ENCODE measurements at regions not wholly inside any gene's neighbourhood (a gene's known extent, or its start where the extent isn't known, plus 50 kb on each side); places are given as distances from the start of the nearest gene placed in this dataset.
"Not testable (repeated sequence)": the region's sequence is repeated elsewhere in the genome, so short reads cannot be mapped to it uniquely, and the experiment has no call there.

DNA sequence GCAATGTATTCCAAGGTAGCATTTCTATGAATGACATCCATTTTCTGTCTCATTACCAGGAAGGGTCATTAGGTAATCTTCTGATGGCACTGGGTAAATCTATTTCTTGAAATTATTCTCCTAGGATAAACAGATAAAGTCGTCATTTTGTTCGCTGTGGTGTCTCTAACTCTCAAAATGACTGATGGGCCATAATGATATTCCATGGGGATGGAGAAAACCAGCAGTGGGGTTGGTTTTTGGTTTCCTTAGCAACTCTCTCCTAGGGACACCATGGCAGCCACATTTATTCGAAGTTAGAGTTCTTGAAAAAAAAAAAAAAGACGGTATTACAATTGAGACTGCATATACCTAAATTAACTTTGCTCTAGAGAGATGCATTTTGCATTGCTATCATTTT is 231.3 kb upstream of the SLCO3A1 start:
- DNase-seq (ENCODE audit: low read depth), result no peak

DNA sequence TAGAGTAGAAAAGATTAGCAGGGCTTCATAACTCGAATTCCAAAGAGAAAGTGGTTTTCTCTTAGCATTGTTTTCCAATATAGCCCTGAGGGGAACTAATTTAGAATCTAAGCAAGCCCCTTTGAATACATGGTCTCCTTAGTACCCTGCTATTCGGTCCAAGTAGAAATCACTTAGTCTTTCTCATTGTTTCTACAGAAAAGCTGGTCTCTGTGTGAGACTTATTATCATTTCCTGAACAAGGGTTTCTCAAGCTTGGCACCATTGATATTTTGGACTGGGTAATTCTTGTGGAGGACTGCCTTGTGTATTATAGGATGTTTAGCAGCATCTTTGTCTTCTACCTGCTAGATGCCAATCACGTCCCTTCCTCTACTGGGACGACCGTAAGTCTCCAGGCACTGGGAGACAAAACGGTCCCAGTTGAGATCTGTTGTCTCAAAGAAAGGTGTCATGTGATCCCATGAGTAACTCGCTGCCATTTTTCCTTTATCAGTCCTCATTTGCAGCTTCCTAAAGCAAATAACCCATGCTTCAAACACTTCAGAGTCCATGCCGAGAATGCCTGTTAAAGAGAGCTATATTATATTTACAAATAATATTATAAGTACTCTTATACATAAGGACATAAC is 230.7 kb upstream of the SLCO3A1 start:
- no peak for DNase-seq (ENCODE audit: low read depth)

DNA sequence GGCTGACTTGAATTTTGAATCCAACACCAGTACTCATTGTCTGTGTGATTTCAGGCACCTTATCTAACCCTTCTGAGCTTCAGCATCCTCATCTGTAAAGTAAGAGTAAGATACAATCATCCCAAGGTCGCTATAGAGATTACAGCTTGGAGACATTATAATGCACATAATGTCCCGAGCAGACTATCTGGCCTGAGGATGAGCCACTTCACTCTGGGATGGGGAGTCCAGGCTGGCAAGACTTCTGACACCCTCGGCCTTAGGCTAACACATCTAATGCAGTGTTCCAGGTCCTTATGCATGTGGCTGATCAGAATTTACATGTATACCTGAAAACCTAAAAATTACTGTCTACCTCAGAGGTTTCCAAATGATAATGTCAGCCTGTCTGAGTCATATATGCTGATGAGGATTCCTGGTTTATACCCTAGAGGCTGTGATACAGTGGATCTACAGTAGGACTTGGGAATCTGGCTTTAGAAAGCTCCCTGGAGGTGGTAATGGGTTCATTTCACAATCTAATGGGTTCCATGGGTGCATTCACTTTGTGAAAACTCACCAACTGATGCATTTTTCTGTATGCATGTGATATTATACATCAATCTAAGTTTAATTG is 229.0 kb upstream of the SLCO3A1 start:
- no peak for DNase-seq (ENCODE audit: low read depth)

DNA sequence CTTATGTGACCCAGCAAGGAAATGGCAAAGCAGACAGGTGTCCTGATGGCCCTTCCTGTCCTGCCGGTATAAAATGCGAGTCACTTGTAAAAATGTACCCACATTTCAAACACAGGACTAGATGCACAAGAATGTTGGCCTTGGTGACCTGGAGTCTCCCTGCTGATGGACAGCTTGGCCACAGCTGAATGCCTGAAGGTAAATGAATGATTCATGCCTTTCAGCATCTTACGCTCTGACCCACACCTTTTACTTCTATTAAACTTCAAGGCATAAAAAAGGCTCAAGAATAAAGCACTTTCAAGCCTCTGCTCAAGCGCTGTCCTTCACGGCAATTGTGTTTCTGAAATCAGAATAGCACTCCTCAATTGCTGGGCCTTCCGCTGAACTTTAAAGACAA is 228.0 kb upstream of the SLCO3A1 start:
- DNase-seq (ENCODE audit: low read depth), result no peak

DNA sequence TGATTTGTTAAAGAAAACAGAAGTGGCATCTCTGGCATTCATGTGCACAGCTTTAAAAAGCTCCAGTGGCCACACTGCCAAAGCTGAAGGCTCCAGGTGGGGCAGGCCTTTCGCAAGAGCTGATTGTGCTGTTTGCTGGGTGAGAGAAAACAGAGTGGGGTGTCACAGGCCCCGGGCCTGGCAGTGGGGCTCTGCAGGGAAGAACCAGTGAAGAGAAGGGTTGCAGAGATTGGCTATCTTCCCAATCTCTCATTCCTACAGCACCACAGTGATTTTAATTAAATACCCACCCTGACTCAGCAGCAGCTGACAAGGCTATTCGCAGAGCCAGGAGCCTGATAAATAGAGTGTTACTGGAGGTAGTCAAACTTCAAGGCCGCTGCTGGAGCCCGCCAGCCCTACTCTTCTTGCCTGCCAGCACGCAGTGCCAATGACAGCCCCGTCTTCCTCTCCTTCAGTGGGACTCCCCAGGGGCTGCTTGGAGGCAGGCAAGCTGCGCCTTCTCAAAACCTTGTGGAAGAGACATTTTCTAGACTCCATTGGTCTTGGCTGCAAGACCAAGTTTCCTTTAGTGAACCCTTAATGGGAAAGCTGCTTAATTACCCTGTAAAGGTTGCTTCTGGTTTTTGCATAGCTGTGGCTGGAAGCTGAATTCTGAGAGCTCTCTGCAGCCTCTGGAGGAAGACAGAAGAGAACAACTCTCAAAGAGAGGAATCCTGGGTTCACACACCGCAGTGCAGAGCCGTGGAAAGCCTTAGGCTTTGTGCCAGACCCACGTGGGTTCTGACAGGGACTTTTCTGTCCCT is 225.8 kb upstream of the SLCO3A1 start:
- no peak for DNase-seq (ENCODE audit: low read depth)

DNA sequence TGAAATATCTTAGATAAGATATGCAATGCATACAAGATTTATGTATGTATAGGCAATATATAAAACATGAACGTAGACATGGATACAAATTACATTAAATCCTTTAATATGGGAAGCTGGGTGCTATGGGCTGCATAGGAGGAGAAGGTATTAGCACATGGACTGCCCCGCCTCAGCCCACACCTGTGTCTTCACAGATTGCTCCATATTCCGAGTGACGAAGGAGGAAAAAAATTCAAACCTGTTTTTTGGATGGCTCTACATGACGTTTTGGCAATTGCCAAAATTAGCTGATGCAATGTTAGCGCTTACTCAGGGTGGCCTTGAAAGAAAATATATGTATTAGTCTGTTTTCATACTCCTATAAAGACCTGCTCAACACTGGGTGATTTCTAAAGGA is 223.4 kb upstream of the SLCO3A1 start:
- DNase-seq (ENCODE audit: low read depth), result no peak

DNA sequence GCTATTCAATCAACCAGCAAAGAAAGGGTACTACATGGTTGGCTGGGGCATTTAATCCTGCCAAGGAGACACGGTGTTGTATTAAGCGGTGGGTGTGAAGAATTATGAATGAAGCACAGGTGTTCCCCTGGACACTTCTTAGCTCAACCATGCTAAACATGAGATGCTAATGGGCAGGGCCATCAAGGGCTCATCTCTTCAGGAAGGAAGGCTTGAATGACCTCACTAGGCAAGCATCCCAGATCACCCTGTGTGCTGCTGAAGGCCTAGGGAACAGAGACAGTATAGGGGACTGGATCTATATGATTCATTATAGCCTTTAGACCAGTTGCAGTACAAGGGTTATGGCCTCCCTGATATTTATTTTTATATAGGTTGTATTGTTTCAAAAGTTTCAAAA is 221.3 kb upstream of the SLCO3A1 start:
- no peak for DNase-seq (ENCODE audit: low read depth)

DNA sequence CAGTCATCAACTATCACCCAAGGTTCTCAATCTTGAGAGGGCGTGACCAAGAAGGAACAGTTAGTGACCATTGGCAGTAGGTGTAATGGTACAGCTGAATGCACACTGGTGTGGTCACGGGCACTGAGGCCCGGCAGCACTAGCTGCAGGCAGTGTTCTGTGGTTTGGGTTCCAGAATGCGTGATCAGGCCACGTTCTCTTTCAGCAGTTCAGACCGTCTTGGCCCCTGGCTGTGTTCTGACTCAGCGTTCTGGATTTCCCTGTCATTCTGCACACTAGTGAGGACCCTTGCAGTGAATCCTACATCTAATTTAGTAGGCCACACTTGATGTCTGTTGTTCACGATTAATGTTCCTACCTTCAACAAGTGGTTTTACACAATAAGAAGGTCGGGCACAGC is 220.5 kb upstream of the SLCO3A1 start:
- DNase-seq (ENCODE audit: low read depth), result no peak

DNA sequence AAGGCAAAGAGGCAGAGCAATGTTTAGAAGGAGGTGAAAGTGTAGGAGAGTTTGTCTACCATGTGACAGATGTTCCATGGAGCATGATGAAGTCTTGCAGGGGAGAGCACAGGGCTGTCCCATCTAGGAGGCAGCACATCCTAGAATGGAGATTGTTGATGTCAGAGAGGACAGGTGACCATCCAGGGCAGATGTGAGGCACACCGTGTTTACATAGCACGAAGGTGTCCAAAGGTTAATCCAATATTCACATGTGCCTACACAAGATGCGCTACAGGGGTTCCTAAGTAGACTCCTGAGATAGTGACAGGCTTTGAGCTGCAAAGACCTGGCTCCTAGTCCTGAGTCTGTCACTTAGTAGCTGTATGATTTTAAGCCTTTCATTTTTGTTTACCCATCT is 219.3 kb upstream of the SLCO3A1 start:
- DNase-seq (ENCODE audit: low read depth), result no peak

DNA sequence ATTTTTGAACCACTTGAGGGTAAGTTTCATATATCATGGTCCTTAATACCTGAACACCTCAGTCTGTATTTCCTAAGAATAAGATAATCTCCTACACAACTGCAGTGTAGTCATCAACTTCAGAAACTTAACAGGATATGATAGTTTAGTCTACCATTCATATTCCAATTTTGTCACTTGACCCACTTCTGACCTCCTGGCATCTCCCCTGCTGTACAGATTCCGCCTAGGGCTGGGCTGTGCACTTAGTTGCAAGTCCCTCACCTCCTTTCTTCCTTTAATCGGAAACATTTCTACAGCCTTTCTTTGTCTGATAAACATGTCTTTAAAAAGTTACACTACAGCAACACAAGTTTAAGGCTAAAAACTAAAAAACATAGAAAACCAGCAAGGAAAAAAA is 218.4 kb upstream of the SLCO3A1 start:
- no peak for DNase-seq (ENCODE audit: low read depth)

DNA sequence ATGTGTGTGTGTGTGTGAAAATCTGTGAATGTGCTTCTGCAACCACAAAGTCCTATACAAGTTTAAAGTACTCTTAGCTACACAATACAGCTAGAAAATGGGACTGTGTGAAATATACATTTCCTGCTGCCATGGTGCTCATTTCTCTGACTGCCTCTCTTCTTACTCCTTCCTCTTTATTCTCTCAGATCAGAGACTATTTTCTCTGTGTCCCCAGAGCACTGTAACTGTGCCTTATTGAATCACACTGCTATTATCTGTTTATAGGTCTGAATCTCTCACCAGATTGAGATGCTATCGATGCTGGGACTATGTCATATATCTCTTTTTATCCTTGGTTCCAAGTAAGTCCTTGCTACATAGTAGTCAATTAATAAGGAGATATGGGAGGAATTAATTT is 217.9 kb upstream of the SLCO3A1 start:
- no peak for DNase-seq (ENCODE audit: low read depth)

DNA sequence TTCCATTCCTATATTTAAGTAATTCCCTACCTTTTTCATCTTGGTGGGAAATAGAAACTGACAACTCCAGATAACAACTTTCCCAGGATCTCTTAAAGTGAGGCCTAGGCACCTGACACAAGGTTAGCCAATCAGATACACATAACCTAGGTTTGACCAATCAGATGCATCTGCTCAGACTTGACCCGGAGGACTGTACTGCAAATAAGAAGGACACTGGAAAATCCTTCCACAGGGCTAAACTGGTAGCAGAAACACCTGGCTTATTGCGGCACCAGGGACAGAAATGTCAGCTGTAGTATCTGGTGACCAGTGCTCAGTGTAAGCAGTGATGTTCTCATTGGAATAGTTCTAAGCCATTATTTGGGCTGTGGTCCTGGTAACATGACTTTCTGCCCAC is 204.5 kb upstream of the SLCO3A1 start:
- no peak for DNase-seq (ENCODE audit: low read depth)

DNA sequence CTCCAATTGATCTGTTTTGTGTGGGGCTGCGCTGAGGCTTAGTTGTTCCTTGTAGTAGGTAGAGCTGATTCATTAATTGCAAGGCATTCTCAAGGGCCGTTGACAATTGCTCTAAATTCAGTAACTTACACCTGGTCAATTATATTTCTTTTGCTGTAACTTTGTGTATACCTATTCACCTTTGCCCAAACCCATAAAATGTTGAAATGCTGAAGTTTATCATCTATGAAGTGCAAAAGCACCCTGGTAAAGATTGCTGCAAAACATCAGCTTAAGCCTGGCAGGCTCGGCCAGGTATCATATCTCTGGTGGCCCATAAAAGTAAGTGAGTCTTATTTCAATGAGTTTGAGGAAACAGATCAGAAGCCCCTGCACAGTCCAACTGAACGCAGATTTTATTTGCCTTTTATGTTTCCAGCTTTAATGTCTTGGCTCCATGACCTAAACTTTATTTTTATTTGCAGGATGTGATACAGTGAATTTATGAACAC is 203.6 kb upstream of the SLCO3A1 start:
- DNase-seq (ENCODE audit: low read depth), result no peak

DNA sequence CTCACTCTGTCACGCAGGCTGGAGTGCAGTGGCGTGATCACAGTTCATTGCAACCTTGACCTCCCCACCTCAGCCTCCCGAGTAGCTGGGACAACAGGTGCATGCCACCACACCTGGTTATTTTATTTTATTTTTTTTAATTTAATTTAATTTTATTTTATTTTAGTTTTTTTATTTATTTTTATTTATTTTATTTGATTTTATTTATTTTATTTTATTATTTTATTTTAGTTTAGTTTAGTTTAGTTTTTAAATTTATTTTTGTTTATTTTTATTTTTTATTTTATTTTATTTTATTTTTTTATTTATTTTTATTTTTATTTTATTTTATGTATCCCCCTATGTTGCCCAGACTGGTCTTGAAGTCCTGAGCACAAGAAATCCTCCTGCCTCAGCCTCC is 202.3 kb upstream of the SLCO3A1 start:
- DNase-seq (ENCODE audit: low read depth), result no peak

DNA sequence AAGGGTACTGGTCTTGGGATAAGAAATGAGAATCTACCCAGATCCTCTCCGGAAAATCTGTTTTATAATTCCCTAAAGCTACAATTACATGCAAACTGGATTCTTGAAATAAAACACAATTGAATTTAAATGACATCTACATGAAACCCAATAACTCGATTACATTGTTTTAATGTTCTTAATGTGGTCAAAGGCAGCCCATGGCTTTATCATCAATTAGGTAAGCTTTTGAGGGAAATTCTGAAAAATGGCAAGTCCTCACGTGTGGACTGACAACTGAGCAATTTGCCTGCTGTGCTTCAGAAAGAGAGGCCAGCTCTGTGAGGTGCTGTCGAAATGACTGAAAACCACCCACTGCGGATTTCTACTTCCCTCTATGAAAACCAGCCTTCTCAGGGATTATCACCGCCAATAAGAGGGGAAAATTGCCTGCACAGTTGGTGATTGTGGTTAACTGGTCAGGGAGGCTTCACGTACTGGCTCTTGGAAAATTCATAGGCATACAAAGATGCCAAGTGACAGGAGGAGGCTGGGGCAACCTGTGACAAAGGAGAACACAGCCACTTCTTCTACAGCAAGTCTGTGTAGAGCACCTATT is 200.8 kb upstream of the SLCO3A1 start:
- no peak for DNase-seq (ENCODE audit: low read depth)

DNA sequence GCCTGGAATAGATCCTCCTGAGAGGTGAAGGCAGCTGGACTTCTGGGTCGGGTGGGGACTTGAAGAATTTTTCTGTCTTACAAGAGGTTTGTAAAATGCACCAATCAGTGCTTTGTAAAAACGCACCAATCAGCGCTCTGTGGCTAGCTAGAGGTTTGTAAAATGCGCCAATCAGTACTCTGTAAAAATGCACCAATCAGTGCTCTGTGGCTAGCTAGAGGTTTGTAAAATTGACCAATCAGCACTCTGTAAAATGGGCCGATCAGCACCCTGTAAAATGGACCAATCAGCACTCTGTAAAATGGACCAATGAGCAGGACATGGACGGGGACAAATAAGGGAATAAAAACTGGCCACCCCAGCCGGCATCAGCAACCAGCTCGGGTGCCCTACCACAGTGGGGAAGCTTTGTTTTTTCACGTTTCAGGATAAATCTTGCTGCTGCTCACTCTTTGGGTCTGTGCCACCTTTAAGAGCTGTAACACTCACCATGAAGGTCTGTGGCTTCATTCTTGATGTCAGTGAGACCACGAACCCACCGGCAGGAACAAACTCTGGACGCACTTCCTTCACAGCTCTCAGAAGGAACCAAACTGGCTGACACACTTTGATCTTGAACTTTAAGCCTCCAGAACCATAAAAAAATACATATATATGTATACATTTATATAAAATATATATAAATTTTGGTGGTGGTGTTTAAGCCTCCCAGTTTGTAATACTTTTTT is 197.8 kb upstream of the SLCO3A1 start:
- not testable (repeated sequence) for DNase-seq (ENCODE audit: low read depth)

DNA sequence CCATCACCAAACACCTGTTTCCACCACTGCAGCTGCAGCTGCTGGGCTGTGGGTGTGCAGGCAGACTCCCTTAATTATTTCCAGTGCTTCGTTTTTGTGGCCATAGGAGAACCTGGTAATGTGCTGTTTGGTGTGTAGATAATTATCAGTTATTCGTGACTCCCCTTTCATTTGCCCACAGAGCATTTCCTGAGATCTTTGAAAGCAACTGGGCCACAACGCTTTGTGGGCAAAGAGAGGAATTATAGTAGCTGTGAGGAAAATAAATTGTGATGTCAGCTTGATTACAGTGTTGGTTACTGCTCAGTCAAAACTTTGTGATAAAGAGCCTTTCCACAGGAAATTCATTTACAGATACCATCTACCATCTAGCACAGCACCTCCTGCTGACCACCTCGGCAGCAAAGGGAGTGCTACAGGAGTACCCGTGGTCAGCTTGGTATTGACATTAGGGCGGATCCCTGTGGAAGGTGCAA is 193.3 kb upstream of the SLCO3A1 start:
- DNase-seq (ENCODE audit: low read depth), result no peak

DNA sequence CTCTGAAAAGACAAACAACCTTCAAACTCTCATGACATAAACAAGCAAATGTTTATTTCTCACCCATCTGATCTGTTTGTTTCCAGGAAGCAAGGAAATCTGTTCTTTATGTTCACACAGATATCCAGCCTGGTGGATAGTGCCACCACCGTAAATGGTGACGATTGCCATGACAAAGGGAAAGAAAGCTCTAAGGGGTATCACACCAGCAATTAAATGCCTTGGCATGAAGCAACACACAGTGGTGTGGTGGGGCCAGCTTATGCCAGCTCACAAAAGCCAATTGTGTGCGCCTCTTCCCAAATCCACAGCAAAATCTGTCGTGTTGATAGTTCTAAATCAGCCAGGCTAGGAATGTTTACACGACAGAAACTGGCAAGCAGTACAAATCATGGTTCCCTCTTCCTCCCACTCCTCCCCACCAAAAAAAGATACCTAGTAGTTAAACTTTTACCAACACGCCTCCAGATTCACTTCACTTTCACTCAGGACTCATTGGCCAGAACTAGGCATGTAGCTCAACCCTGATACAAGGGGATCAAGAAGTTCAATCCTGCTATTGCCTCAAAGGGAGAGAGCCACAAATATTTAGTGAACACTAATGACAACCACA is 189.2 kb upstream of the SLCO3A1 start:
- DNase-seq (ENCODE audit: low read depth), result no peak

DNA sequence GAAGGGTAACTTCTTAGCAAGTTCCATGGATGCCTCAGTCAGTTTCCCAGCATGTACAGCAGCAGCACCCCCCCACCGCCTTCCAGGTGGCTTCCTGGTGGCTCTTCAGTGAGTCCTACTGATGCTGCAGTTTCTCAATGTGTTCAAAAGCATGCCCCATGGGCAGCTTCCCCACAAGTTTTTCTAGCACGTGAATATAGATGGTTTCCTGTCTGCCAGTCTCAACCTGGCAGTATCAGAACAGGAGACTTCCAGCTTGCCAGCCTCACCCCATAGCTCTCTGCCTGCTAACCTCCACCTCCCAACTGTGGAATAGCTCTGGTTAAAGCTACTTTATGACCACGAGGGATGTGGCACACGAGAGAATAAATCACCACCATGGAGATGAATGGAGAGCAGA is 188.3 kb upstream of the SLCO3A1 start:
- no peak for DNase-seq (ENCODE audit: low read depth)

DNA sequence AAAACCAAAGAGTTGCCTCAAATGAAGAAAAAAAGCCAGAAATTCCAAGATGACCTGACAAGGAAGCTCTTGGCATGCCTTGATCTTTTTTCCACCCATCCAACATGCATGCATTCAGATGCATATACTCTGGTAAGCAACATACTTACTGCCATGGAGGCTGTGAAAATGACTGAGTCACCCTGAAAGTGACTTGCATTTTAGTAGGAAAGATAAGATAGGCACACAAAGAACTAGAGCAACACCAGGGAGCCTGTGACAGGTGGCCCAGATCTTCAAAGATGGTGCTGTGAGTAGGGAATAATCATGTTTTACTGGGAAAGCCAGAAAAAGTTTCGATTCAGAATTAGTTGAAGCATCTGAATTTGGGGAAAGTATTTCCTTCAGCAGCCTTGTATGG is 185.1 kb upstream of the SLCO3A1 start:
- DNase-seq (ENCODE audit: low read depth), result no peak

DNA sequence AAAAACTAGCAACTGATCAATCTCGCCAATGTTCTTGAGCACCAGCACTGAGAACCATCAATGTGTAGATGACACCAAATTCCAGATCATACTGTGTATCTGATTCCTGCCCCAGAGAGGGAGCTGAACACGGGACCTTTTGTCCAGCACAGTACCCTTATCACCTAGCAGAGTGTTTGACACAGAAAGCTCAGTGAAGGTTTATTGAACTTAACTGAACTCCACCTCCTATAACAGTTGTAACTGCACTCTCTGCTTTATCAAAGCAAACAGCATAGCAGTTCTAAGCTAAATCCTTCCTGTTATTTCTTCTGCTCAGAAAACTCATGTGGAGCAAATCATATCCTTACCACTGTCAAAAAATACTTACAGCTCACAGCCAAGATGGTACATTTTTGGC is 183.4 kb upstream of the SLCO3A1 start:
- no peak for DNase-seq (ENCODE audit: low read depth)

DNA sequence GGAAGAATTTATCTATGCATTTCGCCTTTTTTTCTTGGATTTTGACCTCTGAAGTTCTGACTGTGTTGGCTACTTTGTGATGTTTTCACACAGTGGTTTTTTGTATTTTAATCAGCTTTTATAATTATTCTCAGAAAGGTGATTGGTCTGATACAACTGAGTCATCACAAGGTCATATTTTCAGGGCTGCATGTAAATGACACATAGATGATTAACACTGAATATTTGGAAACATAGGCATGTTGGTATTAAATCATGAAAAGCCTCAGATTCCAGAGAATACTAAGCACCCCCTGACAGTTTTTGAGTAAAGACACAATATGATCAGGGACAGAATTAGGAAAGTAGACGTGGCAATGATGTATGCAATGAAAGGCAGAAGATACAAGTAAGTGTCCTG is 175.5 kb upstream of the SLCO3A1 start:
- DNase-seq (ENCODE audit: low read depth), result no peak

All from GM04503 (cell line).